NB4 (cell line): ENCODE measurements at regions not wholly inside any gene's neighbourhood (a gene's known extent, or its start where the extent isn't known, plus 50 kb on each side); places are given as distances from the start of the nearest gene placed in this dataset.

Source experiments
- DNase-seq: peaks from one replicate; pipeline ENCODE4 v3.0.0; 2010; ENCODE audit warnings: low read depth
- H3K4me3 ChIP-seq: one replicate; pipeline ENCODE4 v1.5.1; 2011; ENCODE audit warnings: mild to moderate bottlenecking, low read depth, low read length, moderate library complexity
- MAX ChIP-seq: IDR thresholded peaks from 2 replicates; pipeline ENCODE4 v1.6.1; 2011; ENCODE audit warnings: low read depth, low read length
- MYC ChIP-seq: IDR thresholded peaks from 2 replicates; pipeline ENCODE4 v1.6.1; 2011; ENCODE audit warnings: low read depth, low read length
- POLR2A ChIP-seq: IDR thresholded peaks from 2 replicates; pipeline ENCODE4 v1.6.1; 2011; ENCODE audit warnings: mild to moderate bottlenecking; ENCODE audit not compliant: insufficient read length; ENCODE audit errors: extremely low read depth
- TF ChIP-seq, protein P1 (sequence below): IDR thresholded peaks from one replicate; pipeline ENCODE4 v1.5.1; 2012; ENCODE audit warnings: low read depth, low read length

DNA sequence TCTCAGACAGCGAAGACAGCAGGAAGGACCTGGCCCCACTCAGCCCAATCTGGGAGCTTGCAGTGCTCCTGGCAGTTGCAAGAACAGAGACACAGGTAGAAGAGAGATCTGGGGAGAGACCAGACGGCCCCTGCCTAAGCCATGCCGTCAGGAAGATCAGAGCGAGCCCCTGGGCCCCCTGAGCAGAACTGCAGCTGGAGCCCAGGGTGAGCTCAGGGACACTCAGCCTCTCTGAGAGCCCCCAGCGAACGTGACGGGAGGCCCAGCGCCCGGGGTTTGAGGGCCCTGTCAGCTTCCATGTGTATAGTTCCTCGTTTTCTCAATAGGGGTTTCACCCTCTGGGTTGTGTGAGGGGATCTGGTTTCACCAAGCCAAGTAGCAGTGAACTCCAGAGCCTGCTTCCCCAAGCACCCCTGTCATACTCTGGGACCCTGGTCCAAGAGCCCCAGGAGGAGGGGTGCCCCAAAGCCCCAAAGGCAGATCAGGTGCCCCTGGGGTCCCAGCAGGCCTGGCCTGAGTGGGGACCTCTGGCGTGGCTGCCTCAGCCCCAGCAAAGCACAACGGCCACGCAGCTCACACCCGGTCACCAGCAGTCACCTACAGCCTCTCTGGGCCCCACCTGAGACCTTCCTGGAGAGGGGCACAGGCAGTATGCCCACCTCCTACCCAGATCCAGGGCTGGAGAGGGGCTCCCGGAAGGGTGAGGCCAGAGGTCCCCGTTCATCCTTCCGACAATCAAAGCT is 431.3 kb upstream of the MYT1L start:
- no peak for DNase-seq
- no peak for TF ChIP-seq MAX
- no peak for TF ChIP-seq MYC
- TF ChIP-seq, protein P1, sequence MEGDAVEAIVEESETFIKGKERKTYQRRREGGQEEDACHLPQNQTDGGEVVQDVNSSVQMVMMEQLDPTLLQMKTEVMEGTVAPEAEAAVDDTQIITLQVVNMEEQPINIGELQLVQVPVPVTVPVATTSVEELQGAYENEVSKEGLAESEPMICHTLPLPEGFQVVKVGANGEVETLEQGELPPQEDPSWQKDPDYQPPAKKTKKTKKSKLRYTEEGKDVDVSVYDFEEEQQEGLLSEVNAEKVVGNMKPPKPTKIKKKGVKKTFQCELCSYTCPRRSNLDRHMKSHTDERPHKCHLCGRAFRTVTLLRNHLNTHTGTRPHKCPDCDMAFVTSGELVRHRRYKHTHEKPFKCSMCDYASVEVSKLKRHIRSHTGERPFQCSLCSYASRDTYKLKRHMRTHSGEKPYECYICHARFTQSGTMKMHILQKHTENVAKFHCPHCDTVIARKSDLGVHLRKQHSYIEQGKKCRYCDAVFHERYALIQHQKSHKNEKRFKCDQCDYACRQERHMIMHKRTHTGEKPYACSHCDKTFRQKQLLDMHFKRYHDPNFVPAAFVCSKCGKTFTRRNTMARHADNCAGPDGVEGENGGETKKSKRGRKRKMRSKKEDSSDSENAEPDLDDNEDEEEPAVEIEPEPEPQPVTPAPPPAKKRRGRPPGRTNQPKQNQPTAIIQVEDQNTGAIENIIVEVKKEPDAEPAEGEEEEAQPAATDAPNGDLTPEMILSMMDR, result no peak
- no peak for TF ChIP-seq POLR2A
- no peak overlapping the region for H3K4me3 ChIP-seq

DNA sequence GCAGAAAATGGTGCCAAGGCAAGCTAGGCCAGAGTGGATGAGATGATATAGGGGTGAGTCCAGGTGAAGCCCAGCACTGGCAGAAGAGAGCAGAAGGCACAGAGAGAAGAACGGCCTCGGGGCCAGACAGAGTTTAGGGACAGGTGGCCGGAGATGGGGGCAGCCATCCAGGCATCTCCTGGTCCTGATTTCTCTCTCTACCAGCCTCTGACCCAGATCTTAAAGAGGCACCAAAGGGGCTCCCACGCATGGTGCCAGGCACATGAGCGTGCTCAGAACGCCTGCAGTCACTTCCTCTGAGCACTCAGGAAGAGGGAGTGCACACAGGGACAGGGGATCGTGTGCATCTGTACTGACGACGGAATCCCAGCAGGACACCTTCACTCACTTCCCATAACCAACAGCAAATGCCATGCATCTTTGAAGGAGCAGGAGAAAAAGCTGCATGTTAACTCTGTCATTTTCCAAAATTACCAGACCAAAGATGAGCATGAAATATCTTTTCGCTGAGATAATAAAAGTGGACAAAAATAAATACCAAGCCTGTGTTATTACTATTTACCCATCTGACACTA is 427.8 kb upstream of the MYT1L start:
- TF ChIP-seq, protein P1, result no peak
- TF ChIP-seq POLR2A (no peak), MYC (no peak), MAX (no peak)
- DNase-seq, result no peak
- H3K4me3 ChIP-seq, result no peak overlapping the region

DNA sequence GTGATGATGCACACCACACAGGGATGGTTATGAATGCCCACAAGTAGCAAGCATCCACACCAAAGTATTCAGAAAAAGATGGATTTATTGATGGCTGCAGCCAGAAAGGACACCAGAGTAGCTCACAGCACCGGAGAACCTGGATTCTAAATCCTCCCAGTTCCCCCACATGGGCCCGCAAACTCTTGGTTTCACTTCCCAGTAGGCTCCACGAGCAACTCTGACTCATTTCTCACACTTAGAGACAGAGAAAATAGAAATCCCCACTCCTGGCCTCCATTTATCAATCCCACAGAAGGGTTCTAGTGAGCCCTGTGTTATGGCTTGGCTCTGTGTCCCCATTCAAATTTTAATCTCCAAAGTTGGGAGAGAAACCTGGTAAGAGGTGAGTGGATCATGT is 426.7 kb upstream of the MYT1L start:
- H3K4me3 ChIP-seq, result no peak overlapping the region
- TF ChIP-seq MAX, result no peak
- no peak for DNase-seq

- no peak for DNase-seq
- TF ChIP-seq POLR2A, result no peak
- TF ChIP-seq MYC, result no peak
- TF ChIP-seq, protein P1, result no peak
- no peak for TF ChIP-seq MAX
- no peak overlapping the region for H3K4me3 ChIP-seq
These were observed 425.8 kb upstream of the MYT1L start for GRCh38 chr2:2756886-2757285.

GRCh38 chr2:2755990-2756389 is 424.9 kb upstream of the MYT1L start:
- no peak overlapping the region for H3K4me3 ChIP-seq
- DNase-seq, result no peak
- no peak for TF ChIP-seq MYC
- TF ChIP-seq POLR2A, result no peak
- TF ChIP-seq, protein P1, result no peak

- H3K4me3 ChIP-seq, result no peak overlapping the region
- DNase-seq, result no peak
- TF ChIP-seq, protein P1, result no peak
- TF ChIP-seq POLR2A (no peak), MAX (no peak)
These were observed 423.9 kb upstream of the MYT1L start for GRCh38 chr2:2754940-2755339.
